Spleen (tissue), 7 donors: ENCODE measurements at regions not wholly inside any gene's neighbourhood (a gene's known extent, or its start where the extent isn't known, plus 50 kb on each side); places are given as distances from the start of the nearest gene placed in this dataset.
"Not testable (repeated sequence)": the region's sequence is repeated elsewhere in the genome, so short reads cannot be mapped to it uniquely, and the experiment has no call there.

ENCODE experiments used
- POLR2A ChIP-seq, 3 donors: fragments of 450-650 bp; IDR thresholded peaks; one replicate each; pipeline ENCODE4 v1.5.1; 2017; ENCODE audit warnings: antibody characterized with exemption in 3 of 3, mild to moderate bottlenecking in 1 of 3
- POLR2AphosphoS5 ChIP-seq, 3 donors: sonication (generic); formaldehyde crosslinking; IDR thresholded peaks; one replicate each; pipeline ENCODE4 v1.5.1; 2017; ENCODE audit warnings: antibody characterized with exemption in 3 of 3
- TF ChIP-seq, protein P1 (sequence below), 11 experiments: fragments of 200-600 bp in 7 of 11; fragments of 450-650 bp in 4 of 11; sonication (generic) in 4 of 11; IDR thresholded peaks in 8 of 11; conservative IDR thresholded peaks in 3 of 11; 1 replicate in 7 of 11; 2 replicates in 4 of 11; pipeline versions ENCODE4 v1.4.0 to v1.8.0; 2016 to 2021; ENCODE audit warnings: antibody characterized with exemption in 11 of 11, inconsistent platforms in 4 of 11, mild to moderate bottlenecking in 1 of 11
- donor health status: DM: no; HTN: no; CAD: no; lungs with moderate emphysema.
- donor health status: DM: no; HTN: no; CAD: no.
- donor health status: DM: no; HTN: no; CAD: no.

DNA sequence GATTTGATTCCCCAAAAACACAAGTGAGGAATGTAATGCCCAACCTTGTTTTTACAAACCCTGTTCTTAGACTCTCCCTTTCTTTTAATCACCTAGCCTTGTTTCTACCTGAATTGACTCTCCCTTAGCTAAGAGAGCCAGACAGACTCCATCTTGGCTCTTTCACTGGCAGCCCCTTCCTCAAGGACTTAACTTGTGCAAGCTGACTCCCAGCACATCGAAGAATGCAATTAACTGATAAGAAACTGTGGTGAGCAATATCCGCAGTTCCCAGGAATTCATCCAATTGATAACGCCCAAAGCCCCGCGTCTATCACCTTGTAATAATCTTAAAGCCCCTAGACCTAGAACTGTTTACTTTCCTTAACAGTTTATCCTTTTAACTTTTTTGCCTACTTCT is 120.2 kb upstream of the DEFB108B start:
- TF ChIP-seq, protein P1, sequence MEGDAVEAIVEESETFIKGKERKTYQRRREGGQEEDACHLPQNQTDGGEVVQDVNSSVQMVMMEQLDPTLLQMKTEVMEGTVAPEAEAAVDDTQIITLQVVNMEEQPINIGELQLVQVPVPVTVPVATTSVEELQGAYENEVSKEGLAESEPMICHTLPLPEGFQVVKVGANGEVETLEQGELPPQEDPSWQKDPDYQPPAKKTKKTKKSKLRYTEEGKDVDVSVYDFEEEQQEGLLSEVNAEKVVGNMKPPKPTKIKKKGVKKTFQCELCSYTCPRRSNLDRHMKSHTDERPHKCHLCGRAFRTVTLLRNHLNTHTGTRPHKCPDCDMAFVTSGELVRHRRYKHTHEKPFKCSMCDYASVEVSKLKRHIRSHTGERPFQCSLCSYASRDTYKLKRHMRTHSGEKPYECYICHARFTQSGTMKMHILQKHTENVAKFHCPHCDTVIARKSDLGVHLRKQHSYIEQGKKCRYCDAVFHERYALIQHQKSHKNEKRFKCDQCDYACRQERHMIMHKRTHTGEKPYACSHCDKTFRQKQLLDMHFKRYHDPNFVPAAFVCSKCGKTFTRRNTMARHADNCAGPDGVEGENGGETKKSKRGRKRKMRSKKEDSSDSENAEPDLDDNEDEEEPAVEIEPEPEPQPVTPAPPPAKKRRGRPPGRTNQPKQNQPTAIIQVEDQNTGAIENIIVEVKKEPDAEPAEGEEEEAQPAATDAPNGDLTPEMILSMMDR (IDR thresholded peaks at IDR 0.05 in 8 of 11, conservative IDR thresholded peaks at IDR 0.05 in 3 of 11) = not testable (repeated sequence)
- TF ChIP-seq POLR2A, POLR2AphosphoS5 (IDR thresholded peaks at IDR 0.05): not testable (repeated sequence)
